DMS79 (cell line): ENCODE measurements at regions not wholly inside any gene's neighbourhood (a gene's known extent, or its start where the extent isn't known, plus 50 kb on each side); places are given as distances from the start of the nearest gene placed in this dataset.

Experiments used
- DNase-seq: peaks from one replicate; lab custom pipeline; 2025; lab: John Stamatoyannopoulos, UW

GRCh38 chr4:14046642-14047041 lies 419.1 kb upstream of the BOD1L1 start:
- DNase-seq, result no peak

GRCh38 chr4:14047840-14048239 lies 420.3 kb upstream of the BOD1L1 start:
- no peak for DNase-seq

DNA sequence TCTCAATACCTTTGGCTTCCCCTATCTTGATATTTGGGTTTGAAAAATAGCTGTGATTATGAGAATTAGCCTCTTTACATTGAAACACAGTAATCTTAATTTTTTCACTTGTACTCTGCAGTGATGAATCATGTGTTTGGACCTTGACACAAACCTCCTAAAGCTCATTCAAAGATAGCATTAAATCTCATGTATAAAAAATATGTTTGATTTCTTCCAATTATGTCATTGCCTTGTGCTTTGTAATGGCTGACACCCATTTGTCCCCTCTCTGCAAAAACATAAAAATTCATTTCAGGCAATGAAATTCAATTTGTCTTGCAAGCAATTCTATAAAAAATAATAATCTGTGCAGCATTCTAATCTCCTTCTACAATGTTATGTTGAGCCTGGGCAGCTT lies 422.4 kb upstream of the BOD1L1 start:
- DNase-seq, result no peak

DNA sequence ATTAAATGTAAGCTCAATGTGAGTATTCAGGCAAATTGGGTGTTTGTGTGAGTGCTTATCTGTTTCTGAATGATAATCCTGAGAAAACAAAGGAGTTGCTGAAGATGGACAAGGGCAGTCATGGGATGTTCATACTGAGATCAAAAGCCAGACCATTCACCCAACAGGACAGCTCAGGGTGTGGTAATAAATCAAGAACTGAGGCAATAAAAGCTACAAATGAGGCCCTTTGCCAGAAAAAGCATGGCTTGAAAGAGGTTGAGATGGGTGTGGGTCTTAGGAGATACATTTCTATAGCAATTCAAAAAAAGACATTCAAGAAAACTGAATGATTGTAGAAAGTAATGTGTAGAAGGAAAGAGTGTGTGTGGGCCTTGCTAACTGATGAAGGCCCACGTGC lies 425.8 kb upstream of the BOD1L1 start:
- no peak for DNase-seq

GRCh38 chr4:14054391-14054790 lies 426.9 kb upstream of the BOD1L1 start:
- no peak for DNase-seq

DNA sequence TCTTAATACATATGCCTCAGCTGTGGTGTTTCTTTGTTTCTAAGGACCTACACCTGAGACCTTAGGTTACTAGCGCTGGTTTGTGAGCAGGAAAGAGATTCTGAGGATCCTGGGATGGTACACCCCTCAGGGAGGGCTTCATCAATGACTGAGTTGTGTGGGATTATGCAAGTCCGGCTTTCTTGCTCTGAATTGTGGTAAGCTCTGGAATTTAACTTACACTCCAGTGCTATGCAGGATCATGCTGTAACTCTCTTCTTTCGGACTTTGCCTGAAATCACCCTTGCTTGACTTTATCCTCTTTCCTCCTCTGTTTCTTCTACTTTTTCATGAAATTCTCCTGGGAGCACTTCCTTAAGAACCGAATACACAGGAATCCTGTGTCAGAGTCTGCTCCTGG lies 431.5 kb upstream of the BOD1L1 start:
- no peak for DNase-seq

DNA sequence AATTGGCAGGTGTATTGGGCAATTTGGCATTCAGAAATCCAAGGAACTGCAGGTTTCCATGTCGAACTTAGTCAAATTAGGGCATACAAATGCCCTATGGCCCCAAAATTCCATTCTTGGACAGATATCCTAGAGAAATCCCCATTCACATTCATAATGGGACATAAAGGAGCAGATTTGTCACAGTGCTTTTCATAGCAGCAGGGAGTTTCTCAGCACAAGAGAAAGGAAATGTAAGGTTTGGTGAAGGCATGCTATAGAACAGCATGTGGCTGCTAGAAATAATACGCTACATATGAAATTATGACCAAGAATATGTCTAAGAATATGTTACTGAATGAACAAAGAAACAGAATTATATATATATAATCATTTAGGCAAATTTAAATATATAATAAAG lies 437.5 kb upstream of the BOD1L1 start:
- DNase-seq, result no peak

DNA sequence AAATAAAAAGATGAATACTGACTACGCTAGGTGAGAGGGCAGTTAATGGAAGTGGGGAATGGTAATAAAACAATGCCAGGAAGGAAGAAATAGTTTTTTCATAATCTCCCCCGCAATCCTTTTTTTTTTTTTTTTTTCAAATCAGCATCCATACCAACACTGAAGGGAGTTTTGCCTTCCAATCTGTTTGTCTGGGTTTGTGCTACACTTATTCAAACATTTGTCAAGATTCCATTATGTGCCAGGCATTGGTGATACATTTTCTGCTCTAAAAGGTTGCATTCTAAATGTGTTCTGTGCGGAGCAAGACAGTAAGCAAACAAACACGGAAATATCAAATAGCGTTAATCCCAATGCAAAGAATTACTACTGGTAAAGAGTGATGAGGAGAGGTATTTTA lies 437.9 kb upstream of the BOD1L1 start:
- no peak for DNase-seq

DNA sequence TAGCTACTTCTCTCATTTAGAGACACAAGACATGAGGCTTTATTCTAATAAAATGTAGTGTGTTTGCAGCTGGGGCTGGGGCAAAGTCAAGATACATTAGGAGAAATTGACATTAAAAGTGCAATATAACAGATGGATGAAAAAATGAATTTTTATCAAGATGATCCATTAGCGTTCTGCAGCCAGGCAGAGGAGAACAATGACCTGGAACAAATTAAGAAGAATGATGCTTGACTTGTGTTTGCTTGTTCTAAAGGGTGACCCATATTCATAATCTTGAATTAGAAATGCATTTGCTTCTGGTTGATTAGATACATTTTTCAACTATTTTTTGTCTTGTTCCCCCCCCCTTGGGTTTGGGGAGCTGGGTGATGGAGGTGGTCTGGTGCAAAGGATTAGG lies 439.5 kb upstream of the BOD1L1 start:
- DNase-seq, result no peak

DNA sequence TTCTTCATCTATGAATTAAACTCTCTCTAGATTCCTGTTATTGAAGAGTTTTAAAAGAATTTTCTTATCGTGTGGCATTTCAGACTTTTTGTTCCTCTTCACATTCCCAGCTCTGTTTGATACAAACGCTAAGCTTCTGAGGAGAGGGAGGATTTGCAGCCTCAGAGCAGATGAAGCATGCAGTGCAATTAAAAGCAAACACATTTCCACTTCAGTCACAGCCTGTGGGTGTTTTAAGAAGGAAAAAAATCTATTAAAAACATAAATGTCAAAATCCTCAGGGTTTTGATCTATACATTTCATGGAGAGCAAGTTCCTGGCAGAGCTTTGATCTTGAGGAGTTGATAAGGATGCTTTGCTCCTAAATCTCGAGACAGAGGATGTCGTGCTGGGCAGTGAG lies 442.4 kb upstream of the BOD1L1 start:
- no peak for DNase-seq

GRCh38 chr4:14070289-14070880 lies 442.9 kb upstream of the BOD1L1 start:
- DNase-seq, result no peak

- DNase-seq, result no peak
Observed at GRCh38 chr4:14072506-14072905, 445.0 kb upstream of the BOD1L1 start.

DNA sequence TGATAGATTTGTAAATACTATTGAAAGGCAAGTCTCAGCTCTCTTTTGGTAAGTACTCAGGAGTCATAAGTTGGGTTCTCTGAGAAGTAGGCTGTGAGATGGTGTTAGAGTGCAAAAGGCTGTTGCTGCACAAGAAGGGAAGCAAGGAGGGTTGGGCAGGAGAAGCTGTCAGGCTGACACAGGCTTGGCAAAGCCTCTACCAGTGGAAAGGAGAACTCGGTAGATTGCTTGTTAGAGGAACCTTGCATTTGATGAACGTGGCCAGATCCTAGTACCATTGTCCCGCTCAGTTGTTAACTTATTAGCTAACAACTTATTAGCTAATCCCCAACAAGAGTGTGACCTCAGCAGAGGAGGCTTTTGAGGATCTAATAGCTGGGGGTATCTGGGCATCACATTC lies 449.3 kb upstream of the BOD1L1 start:
- no peak for DNase-seq

GRCh38 chr4:14078326-14078725 lies 450.8 kb upstream of the BOD1L1 start:
- no peak for DNase-seq

DNA sequence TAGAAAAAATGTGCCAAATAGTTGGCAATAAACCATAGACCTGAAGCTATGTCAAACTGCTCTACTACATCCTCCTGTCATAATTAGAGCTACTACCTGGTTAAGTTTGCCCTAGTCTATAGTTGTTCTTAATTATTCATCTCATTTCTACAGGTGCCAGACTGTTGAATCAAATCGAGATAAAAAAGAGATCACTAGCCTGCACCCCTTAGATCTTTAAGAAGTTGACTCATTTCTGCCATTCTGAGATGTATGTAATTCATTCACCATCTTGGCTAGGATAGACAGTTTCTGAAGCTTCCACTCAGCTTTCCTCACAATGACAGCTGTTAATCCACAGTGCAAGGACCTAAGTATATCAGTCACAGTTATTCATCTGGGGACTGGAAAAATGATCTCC lies 452.1 kb upstream of the BOD1L1 start:
- DNase-seq, result no peak

- DNase-seq, result no peak
Observed at GRCh38 chr4:14083150-14083549, 455.6 kb upstream of the BOD1L1 start.

- DNase-seq, result no peak
Observed at GRCh38 chr4:14084598-14084997, 457.1 kb upstream of the BOD1L1 start.

- no peak for DNase-seq
Observed at GRCh38 chr4:14087459-14087858, 459.9 kb upstream of the BOD1L1 start.

DNA sequence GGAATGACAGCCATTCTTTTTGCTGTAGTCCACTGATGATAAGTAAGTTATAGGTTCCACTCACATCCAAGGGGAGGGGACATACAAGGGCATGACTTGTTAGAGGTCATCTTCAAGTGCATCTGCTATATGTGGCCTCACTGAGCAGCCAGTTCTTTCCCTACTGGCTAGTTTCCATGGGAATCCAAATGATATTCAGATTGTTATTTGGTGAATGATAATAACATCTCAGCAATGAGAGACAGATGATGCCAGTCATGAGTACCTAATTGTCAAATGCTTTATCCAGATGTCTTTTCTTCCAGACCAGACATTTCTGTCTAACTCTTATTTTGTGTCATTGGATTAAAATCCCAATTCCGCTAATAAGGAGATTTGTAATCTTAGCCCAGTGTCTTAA lies 460.4 kb upstream of the BOD1L1 start:
- DNase-seq, result no peak

- DNase-seq, result no peak
Observed at GRCh38 chr4:14091531-14091930, 464.0 kb upstream of the BOD1L1 start.

GRCh38 chr4:14091966-14092365 lies 464.4 kb upstream of the BOD1L1 start:
- no peak for DNase-seq

DNA sequence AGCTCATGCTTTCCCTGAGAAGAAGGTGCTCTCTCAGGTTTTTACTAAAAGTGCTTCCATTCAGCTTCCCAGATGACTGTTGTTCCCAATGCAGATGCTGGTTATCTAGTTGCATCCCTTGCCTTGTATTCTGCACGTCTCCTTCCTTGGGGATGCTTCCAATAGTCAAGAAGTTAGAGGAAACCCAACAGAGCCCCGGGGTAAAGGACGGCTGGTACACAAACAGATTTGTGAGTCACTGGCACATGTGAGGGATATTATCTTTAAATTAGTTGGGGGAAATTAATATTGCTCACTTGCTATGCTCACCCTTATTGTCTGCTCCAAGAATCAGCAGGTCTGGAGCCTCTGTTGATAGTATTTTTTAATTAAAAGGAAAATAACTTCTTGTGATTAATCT lies 465.2 kb upstream of the BOD1L1 start:
- no peak for DNase-seq

DNA sequence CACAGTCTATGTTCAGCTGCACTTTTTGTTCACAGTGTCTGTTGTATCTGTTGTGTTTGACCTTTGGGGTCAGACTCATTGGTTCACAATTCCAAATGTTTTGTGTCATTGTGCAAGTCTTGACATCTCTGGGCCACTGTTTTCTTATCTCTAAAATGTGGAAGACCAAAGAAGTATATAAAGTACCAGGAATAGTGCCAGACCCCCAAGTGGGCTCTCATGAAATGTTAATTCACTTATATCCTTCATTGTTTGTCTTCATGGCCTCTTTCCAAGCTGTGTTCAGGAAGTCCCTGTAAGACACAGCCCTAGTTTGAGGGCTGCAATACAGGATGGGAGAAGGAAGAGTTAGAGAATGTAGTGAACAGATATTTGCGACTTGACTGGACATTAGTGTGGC lies 468.3 kb upstream of the BOD1L1 start:
- no peak for DNase-seq

- DNase-seq, result no peak
Observed at GRCh38 chr4:14096396-14096965, 469.0 kb upstream of the BOD1L1 start.

DNA sequence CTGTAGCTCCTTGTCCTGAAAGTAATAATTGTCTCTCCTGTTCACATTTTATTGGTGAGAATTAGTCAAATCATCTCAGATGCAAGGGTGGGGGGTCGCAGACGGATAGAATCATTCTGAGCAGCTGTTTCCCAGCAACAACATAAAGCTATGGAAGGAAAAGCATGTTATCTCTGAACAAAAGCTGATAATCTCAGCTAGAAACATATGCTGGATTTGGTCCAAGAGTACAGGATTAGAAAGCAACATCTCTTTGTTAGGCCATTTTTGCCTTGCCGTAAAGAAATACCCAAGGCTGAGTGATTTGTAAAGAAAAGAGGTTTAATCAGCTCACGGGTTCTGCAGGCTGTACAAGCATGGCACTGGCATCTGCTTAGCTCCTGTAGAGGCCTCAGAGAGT lies 472.8 kb upstream of the BOD1L1 start:
- no peak for DNase-seq
